IMR-90 (cell line): ENCODE measurements at regions not wholly inside any gene's neighbourhood (a gene's known extent, or its start where the extent isn't known, plus 50 kb on each side); places are given as distances from the start of the nearest gene placed in this dataset.

Experiments used
- ATAC-seq: fragments of 200-7000 bp; cut with Tn5 transposase; 2 replicates; pipeline ENCODE4 v1.9.1; 2020; ENCODE audit warnings: low read depth, mild to moderate bottlenecking, moderate library complexity
- BruUV-seq: library from RNA; stranded (reverse); fragments of 400-500 nt; replicated peaks from 2 replicates; lab custom pipeline; 2021; lab: Mats Ljungman, UMichigan
- CTCF ChIA-PET: fragments of 300-600 bp; formaldehyde crosslinking; extraction: SDS; loops from one replicate; lab custom pipeline; 2021; ENCODE audit warnings: antibody characterized with exemption; lab: Yijun Ruan, JAX
- POLR2A ChIA-PET: fragments of 300-600 bp; sonication (Branson Sonifier 250); formaldehyde crosslinking; loops from one replicate; lab custom pipeline; 2022; ENCODE audit warnings: antibody characterized with exemption; ENCODE audit not compliant: unreplicated experiment; lab: Charles Lee
- DNase-seq: peaks from one replicate; pipeline ENCODE4 v3.0.0; 2013
- H2AFZ ChIP-seq: replicated peaks from 2 replicates; pipeline ENCODE3; 2013; ENCODE audit warnings: low read length, mild to moderate bottlenecking; ENCODE audit not compliant: poor library complexity
- H2AK5ac ChIP-seq: 2 replicates; pipeline ENCODE4 v1.6.1; 2013; ENCODE audit warnings: low read depth, low read length, inconsistent platforms
- H2AK9ac ChIP-seq: replicated peaks from 2 replicates; pipeline ENCODE3; 2013; ENCODE audit warnings: mild to moderate bottlenecking, low read depth, low read length, moderate library complexity; ENCODE audit not compliant: poor library complexity
- H2BK120ac ChIP-seq: 2 replicates; pipeline ENCODE4 v1.6.1; 2013; ENCODE audit warnings: low read depth, low read length, inconsistent platforms
- H2BK15ac ChIP-seq: 3 replicates; pipeline ENCODE4 v1.6.1; 2013; ENCODE audit warnings: low read depth, low read length, inconsistent platforms
- H2BK20ac ChIP-seq: 2 replicates; pipeline ENCODE4 v1.6.1; 2013; ENCODE audit warnings: low read depth, mild to moderate bottlenecking, inconsistent platforms, low read length, moderate library complexity
- H2BK5ac ChIP-seq: 2 replicates; pipeline ENCODE4 v1.6.1; 2013; ENCODE audit warnings: mild to moderate bottlenecking, low read depth, low read length, inconsistent platforms; ENCODE audit not compliant: poor library complexity, severe bottlenecking
- H3K14ac ChIP-seq: replicated peaks from 2 replicates; pipeline ENCODE4 v1.6.1; 2013; ENCODE audit warnings: low read depth, low read length, inconsistent platforms
- H3K18ac ChIP-seq: 2 replicates; pipeline ENCODE4 v1.6.1; 2013; ENCODE audit warnings: low read depth, low read length, control low read depth
- H3K23ac ChIP-seq: 2 replicates; pipeline ENCODE4 v1.6.1; 2013; ENCODE audit warnings: low read depth, low read length, inconsistent platforms
- H3K27ac ChIP-seq: 2 replicates; pipeline ENCODE4 v1.5.1; 2013; ENCODE audit warnings: mild to moderate bottlenecking, control low read depth, low read length; ENCODE audit not compliant: insufficient read depth
- H3K27me3 ChIP-seq: 2 replicates; pipeline ENCODE4 v1.6.1; 2013; ENCODE audit warnings: low read length; ENCODE audit not compliant: control insufficient read depth, insufficient read depth
- H3K36me3 ChIP-seq: 2 replicates; pipeline ENCODE4 v1.6.1; 2013; ENCODE audit warnings: low read length, mixed read lengths; ENCODE audit not compliant: control insufficient read depth, insufficient read depth
- H3K4ac ChIP-seq: 2 replicates; pipeline ENCODE4 v1.6.1; 2013; ENCODE audit warnings: low read depth, low read length, inconsistent platforms
- H3K4me1 ChIP-seq: 2 replicates; pipeline ENCODE4 v1.6.1; 2013; ENCODE audit warnings: low read length, mixed read lengths; ENCODE audit not compliant: control insufficient read depth, insufficient read depth
- H3K4me2 ChIP-seq: 2 replicates; pipeline ENCODE4 v1.6.1; 2013; ENCODE audit warnings: low read depth, mild to moderate bottlenecking, control low read depth, low read length, moderate library complexity
- H3K4me3 ChIP-seq: 2 replicates; pipeline ENCODE4 v1.5.1; 2013; ENCODE audit warnings: low read depth, mild to moderate bottlenecking, control low read depth, low read length, moderate library complexity; ENCODE audit not compliant: insufficient read depth
- H3K56ac ChIP-seq: 2 replicates; pipeline ENCODE4 v1.6.1; 2013; ENCODE audit warnings: low read length, inconsistent platforms; ENCODE audit not compliant: insufficient read depth; ENCODE audit errors: extremely low read depth
- H3K79me1 ChIP-seq, 2 experiments: 2 replicates each; pipeline ENCODE4 v1.6.1; 2013; ENCODE audit warnings: low read length in 2 of 2, inconsistent platforms in 1 of 2, low read depth in 1 of 2
- H3K9ac ChIP-seq: 2 replicates; pipeline ENCODE4 v1.6.1; 2013; ENCODE audit warnings: low read depth, low read length, control low read depth
- H3K9me1 ChIP-seq: 2 replicates; pipeline ENCODE4 v1.6.1; 2013; ENCODE audit warnings: low read length, inconsistent platforms; ENCODE audit not compliant: insufficient read depth
- H3K9me3 ChIP-seq: 2 replicates; pipeline ENCODE4 v1.6.1; 2013; ENCODE audit warnings: low read length; ENCODE audit not compliant: control insufficient read depth, insufficient read depth
- H4K20me1 ChIP-seq: 2 replicates; pipeline ENCODE4 v1.6.1; 2013; ENCODE audit warnings: low read length, inconsistent platforms; ENCODE audit not compliant: insufficient read depth
- H4K5ac ChIP-seq: 2 replicates; pipeline ENCODE4 v1.6.1; 2013; ENCODE audit warnings: mild to moderate bottlenecking, low read depth, low read length, control low read depth
- H4K8ac ChIP-seq, 2 experiments: 2 replicates each; pipeline ENCODE4 v1.6.1; 2013; ENCODE audit warnings: low read depth in 2 of 2, low read length in 2 of 2, control low read depth in 1 of 2, inconsistent platforms in 1 of 2
- H4K91ac ChIP-seq: 2 replicates; pipeline ENCODE4 v1.6.1; 2013; ENCODE audit warnings: low read depth, low read length, inconsistent platforms; ENCODE audit not compliant: insufficient read depth
- CEBPB ChIP-seq: IDR thresholded peaks from 2 replicates; pipeline ENCODE4 v1.6.1; 2012; ENCODE audit warnings: low read depth, low read length, improper control_type of control experiment
- MAFK ChIP-seq: IDR thresholded peaks from 2 replicates; pipeline ENCODE4 v1.6.1; 2012; ENCODE audit warnings: low read depth, low read length, improper control_type of control experiment
- MAZ ChIP-seq: IDR thresholded peaks from 2 replicates; pipeline ENCODE4 v1.6.1; 2012; ENCODE audit warnings: low read depth, mild to moderate bottlenecking, low read length, improper control_type of control experiment, moderate library complexity, borderline replicate concordance
- WGBS, 2 experiments: methylation state at CpG; one replicate each; pipeline versions ENCODE4 v1.1.5 to v1.1.7; 2013; ENCODE audit warnings: missing lambda C conversion rate in 2 of 2; ENCODE audit not compliant: insufficient read length in 1 of 2; ENCODE audit errors: extremely low coverage in 2 of 2; 5-methylcytosine and 5-hydroxymethylcytosine counted together
- dilution Hi-C: fragments of 300-500 bp; cut with HindIII; formaldehyde crosslinking; loops from one replicate; pipeline ENCODE4 v1.14.3; 2018; ENCODE audit warnings: low sequenced_read_pairs; ENCODE audit not compliant: unreplicated experiment
- in situ Hi-C: fragments of 300-500 bp; cut with MboI; formaldehyde crosslinking; loops from 3 replicates; pipeline ENCODE4 v1.14.3; 2019; ENCODE audit warnings: low sequenced_read_pairs, inconsistent platforms, mixed read lengths
- intact Hi-C: fragments of 100-400 bp; cut with micrococcal nuclease; formaldehyde crosslinking; loops from 2 replicates; pipeline ENCODE4 v1.10.0; 2022
- TF ChIP-seq, protein P1 (sequence below): fragments of 150-350 bp; IDR thresholded peaks from 2 replicates; pipeline ENCODE4 v1.6.1; 2017; ENCODE audit warnings: mild to moderate bottlenecking, antibody characterized with exemption, low read length, low read depth

DNA sequence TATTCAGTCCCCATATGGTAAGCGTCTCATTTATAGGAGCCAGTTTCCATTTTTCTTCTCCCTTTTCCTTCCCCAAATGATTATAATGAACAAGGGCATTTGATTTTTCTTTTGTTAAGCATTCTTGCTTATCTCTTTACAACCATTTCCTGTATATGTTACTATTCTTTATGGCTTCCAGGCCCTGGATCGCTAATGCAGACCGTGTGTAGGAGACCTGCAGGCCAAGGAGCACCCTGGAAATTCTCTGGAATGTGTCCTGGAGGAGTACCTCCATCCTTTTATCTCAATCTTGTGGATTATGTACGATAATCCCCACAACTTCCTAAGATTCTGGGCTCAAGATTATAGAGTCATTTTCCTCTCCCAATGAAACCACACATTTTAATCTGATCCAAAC lies 439.6 kb upstream of the MMADHC start:
- no peak overlapping the region for H3K14ac ChIP-seq
- in situ Hi-C loops: no loop called here
- DNase-seq (no peak), ATAC-seq (no peak)
- CTCF ChIA-PET: no interaction called here
- no peaks in the 10 kb centered on the region for H4K20me1 ChIP-seq
- dilution Hi-C loops: no loop called here
- no peak overlapping the region for H2BK20ac ChIP-seq
- H4K8ac ChIP-seq: no peak overlapping the region
- no TSS peak for BruUV-seq
- no peak overlapping the region for H3K4me3 ChIP-seq
- no peak overlapping the region for H3K56ac ChIP-seq
- H2BK5ac ChIP-seq: no peak overlapping the region
- no peak for TF ChIP-seq MAFK
- TF ChIP-seq CEBPB: no peak
- TF ChIP-seq, protein P1, sequence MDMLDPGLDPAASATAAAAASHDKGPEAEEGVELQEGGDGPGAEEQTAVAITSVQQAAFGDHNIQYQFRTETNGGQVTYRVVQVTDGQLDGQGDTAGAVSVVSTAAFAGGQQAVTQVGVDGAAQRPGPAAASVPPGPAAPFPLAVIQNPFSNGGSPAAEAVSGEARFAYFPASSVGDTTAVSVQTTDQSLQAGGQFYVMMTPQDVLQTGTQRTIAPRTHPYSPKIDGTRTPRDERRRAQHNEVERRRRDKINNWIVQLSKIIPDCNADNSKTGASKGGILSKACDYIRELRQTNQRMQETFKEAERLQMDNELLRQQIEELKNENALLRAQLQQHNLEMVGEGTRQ: no peak
- TF ChIP-seq MAZ: no peak
- H2BK15ac ChIP-seq: no peak overlapping the region
- no peaks in the 10 kb centered on the region for H3K79me1 ChIP-seq
- H2BK120ac ChIP-seq: no peak overlapping the region
- H3K27me3 ChIP-seq: no peaks in the 10 kb centered on the region
- no CpG with 5 or more reads among the region's 4 CpGs for WGBS, 2 experiments
- no peak overlapping the region for H3K18ac ChIP-seq
- H3K4ac ChIP-seq: no peak overlapping the region
- no peak overlapping the region for H2AK5ac ChIP-seq
- H3K9me1 ChIP-seq: no peaks in the 10 kb centered on the region
- H3K23ac ChIP-seq: no peak overlapping the region
- H2AFZ ChIP-seq: no peak overlapping the region
- no peaks in the 10 kb centered on the region for H3K36me3 ChIP-seq
- H3K4me1 ChIP-seq: peaks cover 2% of the 10 kb centered on the region; the same call in 1 of the 2 replicates
- no peak overlapping the region for H4K91ac ChIP-seq
- no peak overlapping the region for H4K5ac ChIP-seq
- no peak overlapping the region for H2AK9ac ChIP-seq
- H3K9ac ChIP-seq: no peak overlapping the region
- POLR2A ChIA-PET: no interaction called here
- no peaks in the 10 kb centered on the region for H3K9me3 ChIP-seq
- no peak overlapping the region for H3K27ac ChIP-seq
- no peak overlapping the region for H3K4me2 ChIP-seq
- intact Hi-C loops: loop anchor here (10.0 kb wide), 1 partner anchor 432 kb away; no protein-coding TSS in a partner anchor
